ENCODE measurements at regions not wholly inside any gene's neighbourhood (a gene's known extent, or its start where the extent isn't known, plus 50 kb on each side); places are given as distances from the start of the nearest gene placed in this dataset.

DNA sequence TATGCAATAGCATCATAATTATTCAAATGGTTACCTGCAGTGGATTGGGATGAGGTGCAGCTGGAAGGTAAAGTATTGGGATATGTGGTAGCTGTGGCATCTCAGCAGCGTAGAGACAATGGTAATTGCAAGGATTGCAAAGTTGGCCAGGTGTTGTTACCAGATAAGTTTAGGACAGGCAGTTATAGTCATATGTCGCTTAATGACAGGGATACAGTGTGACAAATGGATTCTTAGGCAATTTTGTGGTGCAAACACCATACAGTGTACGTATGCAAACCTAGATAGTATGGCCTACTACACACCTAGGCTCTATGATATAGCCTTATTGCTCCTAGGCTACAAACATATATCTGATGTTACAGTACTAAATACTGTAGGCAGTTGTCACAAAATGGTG is 163.5 kb upstream of the LYZL2 start:
- no peak for DNase-seq

DNA sequence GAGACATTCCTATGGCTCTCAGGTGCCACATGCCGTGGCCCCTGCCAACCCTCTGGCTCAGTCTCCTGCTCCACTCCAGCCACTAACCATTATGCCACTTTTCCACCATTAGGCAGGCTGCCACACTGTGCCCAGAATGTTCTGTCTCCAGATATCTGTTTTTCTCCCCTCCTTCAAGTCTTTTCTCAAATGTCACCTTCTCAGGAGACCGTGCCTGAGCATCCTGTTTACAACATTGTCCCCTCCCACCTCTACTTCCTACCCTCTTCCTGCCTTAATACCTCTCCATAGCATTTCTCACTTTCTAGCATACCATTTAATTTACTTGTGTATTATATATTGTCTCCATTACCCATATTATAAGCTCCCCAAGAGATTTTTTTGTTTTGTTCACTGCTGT is 162.5 kb upstream of the LYZL2 start:
- DNase-seq: no peak

DNA sequence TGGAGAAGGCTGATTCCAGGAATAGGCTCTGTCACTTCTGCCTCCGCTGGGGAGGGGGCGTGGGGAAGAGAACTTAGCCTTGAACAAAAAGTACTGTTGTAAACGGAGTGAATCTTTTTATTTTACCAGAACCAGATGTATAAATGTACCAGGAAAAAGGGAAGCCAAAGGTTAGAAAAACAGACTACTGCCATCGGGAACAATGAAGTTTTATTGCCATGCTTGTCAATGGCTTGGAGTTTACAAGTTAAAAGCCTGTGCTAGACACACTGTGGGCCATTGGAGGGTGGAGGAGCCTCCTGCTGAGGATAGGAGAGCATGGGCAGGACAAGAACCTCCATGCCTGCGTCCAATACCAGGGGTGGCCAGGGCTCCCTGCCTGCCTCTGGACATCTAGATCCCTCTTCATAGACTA is 161.7 kb upstream of the LYZL2 start:
- no peak for DNase-seq

DNA sequence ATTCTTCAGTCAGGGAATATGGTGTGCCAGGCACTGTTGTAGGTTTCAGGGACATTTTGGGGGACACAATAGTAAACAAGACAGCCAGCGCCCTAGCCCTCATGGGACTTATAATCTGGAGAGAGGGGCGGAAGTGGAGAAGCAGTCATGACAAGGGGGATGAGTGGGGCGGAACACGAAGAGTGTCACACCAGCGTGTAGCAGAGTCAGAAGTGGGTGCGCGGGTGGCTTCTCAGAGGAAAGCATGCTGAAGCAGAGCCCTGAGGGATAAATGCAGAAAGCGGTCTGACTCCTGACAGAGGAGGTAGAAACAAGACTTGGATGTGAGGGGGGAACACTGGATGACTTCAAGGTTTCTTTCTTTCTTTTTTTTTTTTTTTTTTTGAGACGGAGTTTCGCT is 160.3 kb upstream of the LYZL2 start:
- DNase-seq: no peak

DNA sequence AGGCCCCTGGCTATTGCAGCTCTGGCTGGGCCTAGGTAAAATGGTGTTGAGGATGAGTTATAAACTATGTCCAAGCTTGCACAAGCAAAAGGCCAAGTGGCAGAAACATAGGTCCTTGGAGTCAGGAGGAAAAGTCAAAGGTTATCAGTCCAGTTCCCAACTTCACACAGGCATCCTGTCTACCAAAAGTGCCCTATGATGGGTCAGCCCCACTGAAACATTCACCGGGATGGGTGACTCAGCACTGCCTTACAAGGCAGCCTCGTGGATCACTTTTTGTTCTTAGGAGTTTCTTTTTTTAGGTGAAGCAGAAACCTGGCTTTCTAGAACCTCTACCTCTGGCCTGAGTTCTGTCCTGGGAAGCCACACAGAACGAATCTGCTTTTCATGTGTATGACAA is 158.8 kb upstream of the LYZL2 start:
- DNase-seq: no peak

DNA sequence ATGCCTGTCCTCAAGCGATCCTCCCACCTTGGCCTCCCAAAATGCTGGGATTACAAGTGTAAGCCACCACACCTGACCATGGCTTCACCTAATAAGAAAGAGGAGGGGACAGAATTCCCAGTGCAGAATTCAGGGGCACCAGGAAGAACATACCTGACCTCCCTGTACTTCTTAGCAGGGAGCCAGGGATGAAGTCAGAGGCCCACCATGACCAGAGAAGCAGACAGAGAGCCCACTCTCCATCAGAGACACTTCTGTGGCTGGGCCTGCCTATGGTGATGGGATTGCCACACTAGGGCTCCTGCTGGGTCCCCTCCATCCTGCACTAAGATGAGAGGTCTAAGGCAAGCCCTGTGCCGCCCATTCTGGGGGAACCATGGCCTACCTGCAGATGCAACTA is 157.4 kb upstream of the LYZL2 start:
- DNase-seq: no peak

DNA sequence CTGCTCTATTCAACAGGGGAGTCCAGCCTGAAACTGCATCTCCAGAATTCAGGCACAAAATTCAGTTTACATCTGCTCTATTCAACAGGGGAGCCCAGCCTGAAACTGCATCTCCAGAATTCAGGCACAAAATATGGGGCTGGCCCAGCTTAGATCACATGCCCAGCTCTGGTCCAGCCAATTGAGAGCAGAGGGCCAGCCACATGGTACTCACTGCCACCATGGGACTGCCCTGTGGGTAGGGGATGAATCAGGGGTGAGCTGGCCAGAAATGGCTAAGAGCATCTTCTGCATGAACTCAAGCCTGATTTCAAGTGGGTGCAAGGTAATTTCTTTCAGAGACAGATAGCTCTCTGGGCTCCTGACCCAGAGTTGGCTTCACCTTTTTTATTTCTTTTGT is 156.6 kb upstream of the LYZL2 start:
- no peak for DNase-seq

DNA sequence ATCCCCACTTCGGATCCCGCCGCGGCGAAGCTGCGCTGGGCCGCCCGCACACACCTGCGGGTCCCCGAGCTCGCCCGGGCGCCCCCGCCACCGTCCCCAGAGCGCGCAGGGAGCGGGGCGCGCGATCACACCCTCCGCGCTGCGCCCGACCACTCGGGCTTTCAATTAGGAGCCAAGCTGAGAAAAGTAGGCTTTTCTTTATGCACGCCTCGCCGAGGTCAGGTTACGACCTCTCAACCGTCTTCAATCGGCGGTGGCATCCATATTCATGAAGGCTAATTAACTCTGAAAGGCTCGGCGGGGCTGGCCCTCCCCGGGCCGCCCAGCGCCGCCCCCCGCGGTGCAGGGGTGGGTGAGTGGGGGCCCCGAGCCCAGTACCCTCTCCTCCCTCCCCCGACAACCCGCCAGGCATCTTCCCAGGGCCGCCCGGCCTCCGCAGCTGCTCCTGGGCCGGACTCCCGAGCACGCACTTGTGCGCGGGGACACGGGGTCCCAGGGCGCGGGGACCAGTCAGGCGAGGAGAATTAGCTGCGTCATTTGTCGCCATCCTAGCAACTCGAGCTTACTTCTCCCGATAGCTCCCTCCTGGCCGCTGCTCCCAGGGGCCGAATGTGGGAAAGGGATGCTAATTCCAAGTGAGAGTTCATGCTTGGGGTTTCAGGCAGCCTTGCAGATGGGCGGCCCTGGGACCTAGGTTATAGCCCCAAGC is 155.5 kb upstream of the LYZL2 start:
- DNase-seq: peak; percentile 5 to 13

DNA sequence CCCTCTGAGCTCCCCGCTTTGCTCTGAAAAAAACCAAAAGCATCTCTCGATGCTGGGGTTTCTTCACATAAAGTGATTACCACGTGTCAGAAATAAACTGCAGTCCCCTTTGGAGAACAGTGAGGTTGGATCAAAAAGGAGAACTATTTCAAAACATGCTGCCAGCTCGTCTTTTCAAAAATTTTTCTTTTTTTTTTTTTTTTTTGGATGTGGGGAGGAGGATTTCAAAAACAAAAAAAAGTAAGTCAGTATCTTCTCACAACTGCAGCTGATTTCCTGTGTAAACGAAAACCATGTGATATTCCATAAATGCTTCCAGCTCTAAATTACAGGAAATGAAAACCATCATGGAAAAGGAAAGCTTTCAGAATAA is 155.0 kb upstream of the LYZL2 start:
- DNase-seq: no peak

DNA sequence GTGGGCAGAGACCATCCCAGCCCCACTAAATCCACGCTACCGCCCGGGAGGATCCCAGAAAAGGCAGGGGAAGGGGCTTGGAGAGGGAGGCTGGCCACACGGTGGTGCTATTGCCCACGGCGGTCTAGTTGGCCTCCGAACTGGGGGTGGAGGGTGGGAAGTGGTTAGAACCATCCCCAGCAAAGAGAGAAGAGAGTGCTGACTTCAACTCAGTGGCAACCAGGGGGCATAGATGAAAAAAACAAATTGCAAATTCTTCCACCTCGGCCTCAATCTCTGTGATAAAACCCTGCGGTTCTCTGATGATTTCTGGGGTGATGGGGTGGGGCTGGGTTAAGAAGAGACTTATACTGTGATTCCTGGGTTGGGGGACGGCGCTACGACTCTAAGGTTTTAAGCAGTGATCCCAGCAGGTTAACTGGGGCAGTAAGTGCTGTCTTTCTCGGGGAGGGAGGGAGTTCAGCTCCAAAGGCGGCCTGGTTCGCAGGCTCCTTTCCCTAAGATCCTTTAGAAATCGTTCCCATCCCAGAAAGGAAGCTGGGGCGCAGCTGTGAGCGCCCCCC is 154.5 kb upstream of the LYZL2 start:
- DNase-seq: peak; percentile 81 to 82

DNA sequence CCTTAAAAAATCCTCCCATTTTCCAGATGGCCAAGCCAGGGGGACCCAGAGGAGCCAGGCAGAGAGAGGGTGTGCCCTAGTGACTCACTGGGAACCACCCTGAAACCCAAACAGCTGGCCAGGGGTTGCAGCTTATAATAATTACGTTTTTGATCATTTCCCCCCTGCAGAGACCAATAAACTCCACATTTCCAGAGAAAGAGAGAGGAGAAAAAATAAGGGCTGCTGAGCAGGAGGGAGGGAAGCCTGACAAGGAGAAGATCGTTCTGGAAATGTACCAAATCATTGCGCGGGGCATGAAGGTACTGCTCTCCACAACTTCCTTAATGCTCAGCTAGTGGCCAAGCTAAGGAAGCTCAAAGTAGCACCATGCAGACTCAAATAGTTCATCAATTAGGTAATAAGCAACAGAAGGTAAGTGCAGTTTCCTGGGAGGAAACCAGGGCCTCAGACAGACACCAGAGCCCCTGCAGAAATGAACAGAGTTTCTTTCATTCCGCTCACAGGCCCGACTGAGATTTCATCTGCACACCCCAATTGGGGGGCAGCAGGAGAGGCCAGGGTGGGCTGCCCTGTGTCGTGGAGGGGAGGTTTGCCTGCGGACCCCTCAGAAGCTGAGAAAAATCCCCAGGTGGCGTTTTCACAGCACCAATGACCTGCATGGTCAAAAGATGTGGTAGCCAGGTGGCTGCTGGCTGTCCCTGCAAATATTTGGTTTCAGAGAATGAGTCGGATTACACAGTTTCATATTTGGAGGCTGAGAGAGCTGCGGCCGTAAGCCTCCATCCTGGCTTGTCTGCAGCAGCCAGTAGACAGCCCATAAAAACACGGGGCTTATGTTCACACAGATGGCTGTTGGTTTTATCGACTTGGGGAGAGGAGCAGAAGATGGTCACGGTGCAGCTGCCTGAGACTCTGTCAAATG is 153.2 kb upstream of the LYZL2 start:
- no peak for DNase-seq

DNA sequence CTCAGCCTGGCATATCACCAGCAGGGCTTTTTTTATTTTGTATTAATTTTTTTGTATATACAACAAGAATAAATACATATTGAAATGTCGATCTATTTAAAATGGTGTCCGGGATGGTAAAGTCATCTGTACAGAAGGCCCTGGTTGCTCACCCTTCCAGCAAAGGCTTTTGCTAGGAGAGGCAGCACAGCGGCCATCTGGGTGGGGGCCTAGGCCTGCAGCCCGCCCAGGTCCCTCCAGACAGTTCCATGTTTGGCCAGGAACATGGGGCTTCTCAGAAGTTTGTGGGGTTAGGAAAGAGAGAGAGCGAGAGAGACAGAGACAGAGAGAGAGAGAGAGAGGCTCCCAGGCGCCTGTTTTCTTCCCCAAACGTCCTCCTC is 152.6 kb upstream of the LYZL2 start:
- no peak for DNase-seq

DNA sequence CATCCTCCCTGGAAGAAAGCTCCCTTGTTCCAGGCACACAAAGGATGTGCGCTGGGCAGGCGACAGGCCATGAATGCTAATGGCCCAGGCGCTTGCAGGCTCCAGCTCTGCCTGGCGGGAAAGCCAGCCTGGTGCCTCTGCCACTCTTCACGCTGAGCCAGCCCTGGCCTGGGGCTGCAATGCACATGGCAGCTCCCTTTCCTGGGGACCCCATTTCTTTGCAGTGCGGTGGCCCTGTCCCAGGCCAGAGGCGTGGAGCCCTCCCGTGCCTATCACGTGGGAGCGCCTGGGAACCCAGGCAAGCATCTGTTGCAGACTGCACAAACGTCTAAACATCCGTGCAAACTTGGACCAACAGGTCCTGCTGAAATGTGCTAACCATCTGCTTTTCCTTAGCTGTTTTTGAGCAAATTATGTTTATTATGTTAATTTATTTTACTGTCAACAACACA is 152.1 kb upstream of the LYZL2 start:
- no peak for DNase-seq

DNA sequence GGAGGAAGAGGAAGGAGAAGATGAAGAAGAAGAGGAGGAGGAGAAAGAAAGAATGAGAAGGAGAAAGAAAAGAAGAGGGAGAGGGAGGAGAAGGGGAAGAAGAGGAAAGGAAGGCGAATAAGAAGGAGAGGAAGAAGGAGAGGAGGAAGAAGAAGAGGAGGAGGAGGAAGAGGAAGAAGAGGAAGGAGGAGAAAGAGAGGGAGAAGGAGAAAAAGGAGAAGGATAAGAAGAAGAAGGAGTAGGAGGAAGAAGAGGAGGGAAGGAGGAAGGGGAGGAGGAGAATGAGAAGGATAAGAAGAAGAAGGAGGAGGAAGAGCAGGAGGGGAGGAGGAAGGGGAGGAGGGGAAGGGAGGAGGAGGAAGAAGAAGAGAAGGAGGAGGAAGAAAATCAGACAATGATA is 149.2 kb upstream of the LYZL2 start:
- DNase-seq: no peak

DNA sequence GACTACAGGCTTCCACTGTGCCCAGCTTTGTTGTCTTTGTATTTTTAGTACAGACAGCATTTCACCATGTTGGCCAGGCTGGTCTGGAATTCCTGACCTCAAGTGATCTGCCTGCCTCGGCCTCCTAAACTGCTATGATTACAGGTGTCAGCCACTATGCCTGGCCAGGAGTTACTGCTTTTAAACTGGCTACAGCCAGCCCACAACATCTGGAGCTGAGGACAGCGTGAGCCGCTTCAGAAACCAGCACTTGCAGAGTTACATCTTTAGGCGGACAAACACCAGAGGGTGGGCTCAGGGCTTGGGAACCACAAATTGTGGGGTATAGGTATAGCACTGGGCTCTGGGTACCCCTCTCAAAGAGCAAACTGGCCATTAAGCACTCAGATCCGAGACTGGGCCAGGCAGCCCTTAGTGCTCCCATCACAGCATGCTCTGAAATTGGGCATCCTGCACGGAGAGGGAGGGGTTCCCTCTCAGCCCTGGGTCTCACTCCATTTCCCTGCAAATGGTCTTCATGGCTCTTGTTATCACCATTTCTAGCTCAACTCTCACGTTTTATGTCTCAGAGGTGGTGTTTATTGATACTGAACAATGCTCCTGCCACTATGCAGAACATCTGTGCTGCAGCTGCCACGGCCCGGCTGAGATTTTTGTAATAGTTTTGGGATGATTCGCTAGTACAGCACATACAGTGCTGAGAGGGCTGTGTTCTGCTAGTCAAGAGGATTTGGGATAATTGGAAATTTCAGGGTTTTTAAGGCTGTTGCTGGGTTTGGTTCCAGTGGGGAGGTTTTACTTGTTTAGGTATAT is 146.4 kb upstream of the LYZL2 start:
- no peak for DNase-seq

DNA sequence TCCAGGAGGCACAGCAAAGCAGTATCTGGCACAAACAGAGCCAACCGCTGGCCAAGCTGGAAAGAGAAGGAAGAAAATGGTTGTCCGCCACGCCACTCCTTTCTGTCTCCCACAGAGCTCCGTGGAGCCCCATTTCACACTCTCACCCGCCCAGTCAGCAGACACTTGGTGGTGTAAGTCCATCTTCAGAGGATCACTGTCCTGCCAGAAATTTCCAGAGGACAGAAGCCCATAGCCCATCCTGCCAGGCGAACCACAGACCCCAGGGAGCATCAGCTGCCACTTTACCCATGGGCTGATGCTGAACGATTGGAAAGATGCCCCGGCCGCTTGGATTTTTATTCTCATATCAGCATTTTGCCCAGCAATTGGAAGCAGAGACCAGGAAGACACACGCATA is 144.7 kb upstream of the LYZL2 start:
- DNase-seq: no peak

DNA sequence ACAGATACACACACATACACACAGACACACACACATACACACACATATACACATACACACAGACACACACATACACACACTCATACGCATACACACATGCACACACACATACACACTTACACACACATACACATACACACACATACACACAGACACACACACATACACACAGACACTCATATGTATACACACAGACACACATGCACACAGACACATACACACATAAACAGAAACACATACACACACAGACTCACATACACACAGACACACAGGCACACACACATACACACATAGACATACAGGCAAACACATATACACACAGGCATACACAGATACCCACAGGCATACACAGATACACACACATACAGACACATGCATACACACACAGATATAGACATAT is 143.9 kb upstream of the LYZL2 start:
- DNase-seq: no peak

DNA sequence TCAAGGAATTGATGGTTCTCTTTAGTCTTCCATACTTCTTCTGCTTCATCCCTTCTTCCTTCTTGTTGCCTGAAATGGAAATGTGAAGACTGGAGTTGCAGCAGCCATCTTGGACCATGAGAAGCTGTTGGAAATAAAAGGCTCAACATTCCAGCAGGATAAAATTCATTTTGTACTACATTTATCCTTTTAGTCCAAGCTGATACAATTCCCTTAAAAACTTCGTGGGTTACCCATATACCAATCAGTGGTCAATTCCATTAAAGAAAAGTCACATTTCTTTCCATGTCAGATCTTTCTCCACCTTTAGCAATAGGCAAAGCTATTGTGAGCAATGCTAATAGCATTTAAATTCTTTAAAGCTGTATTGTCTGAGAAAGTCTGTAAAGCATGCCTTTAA is 141.3 kb upstream of the LYZL2 start:
- DNase-seq: no peak

DNA sequence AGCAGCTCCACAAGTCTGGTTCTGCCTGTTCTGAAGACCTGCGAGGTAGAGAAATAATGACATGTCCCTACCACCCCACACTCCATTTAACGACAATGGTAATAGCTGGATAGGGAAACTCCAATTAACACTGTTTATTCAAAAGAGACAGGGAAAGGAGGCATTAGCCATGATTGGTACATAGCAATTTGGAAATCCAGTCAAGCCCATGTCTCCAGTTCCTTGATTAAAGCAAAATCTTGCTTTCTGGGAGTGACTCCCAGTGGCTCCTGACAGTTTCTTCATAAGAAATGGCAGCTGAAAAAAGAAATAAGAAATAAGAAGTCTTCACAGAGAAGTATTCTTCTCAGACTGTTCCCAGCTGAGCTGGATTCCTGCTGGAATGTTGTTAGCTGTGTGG is 140.7 kb upstream of the LYZL2 start:
- no peak for DNase-seq

DNA sequence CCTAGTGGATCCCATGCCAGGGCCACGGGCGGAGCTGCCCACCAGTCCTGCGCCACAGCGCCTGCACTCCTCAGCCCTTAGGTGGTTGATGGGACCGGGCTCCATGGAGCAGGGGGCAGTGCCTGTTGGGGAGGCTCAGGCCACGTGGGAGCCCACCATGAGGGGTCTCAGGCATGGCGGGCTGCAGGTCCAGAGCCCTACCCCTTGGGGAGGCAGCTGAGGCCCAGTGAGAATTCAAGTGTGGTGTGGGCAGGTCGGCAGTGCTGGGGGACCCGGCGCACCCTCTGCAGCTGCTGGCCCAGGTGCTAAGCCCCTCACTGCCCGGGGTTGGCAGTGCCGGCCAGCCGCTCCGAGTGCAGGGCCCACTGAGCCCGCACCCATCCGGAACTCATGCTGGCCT is 139.8 kb upstream of the LYZL2 start:
- no peak for DNase-seq

DNA sequence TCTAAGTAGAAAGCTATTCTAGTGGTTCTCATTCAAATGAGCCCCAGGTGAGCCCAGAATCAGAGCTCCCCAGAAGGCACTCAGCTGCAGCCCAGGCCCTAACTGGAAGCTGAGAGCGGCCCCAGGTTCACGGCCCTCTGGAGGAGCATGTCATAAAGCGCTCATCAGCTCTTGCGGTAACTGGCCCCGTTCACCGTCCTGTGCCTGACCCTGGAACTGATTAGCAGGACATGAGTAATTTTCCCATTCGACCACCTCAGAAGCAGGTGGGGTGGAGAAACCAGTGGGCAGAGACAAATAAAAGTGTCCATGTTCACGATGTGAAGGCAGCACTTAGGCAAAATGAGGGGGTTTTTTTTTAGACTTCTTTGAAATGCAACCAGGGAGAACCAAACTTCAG is 136.1 kb upstream of the LYZL2 start:
- no peak for DNase-seq

DNA sequence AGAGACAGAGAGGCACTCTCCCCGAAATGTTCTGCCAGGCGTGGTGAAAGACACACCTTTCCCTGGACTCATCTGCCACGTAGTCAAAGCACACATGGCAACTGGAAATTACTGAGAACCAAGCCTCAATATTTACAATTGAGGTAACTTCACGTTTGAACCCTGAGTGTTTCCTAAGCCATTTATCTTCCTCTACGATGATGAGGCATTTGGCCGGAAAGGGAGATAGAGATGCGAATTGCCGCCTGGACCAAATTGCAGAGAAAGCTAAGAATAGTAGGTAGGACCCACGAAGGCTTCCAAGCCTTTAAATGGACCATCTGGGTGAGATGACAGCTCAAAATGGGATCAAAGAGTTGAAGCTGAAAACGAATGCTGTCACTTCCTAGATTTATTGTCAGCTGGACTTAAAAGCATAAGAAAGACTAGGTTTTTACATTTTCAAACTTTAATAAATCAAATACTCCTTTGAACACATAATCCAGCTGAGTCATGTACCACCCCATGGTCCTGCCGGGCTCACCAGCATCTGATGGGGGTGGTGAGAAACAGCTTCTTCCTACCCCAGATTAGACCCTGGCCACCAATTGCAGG is 135.6 kb upstream of the LYZL2 start:
- DNase-seq: no peak

DNA sequence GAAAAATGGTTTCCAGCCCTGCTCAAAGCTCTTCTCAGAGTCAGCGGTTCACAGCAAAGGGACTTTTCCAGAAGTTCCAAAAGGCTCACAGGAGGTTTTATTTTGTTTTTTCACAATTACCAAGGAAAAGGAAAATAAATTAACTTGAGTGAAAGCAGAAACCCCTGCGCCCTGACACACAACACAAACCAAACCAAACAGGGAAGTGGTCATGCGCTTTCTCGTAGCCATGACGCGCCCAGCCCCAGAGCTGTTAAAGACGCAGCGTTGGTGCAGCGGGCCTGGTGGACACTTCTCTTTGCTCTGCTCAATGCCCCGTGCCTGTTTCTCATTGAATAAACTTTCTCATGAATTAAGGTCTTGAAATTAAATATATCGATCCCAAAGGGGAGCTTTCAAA is 134.4 kb upstream of the LYZL2 start:
- DNase-seq: no peak
